Activated T-helper 1 cell treated with anti-CD3 and anti-CD28 coated beads, Interleukin-12 subunit alpha, Interleukin-12 subunit beta, Interleukin-2, Interleukin-4 antibody, amounts not matched to agents 30 ng/mL and 10 ng/mL and 1 ng/mL, durations not matched to agents 14 hours and 24 hours and 36 hours (primary cell): ENCODE measurements at regions not wholly inside any gene's neighbourhood (a gene's known extent, or its start where the extent isn't known, plus 50 kb on each side); places are given as distances from the start of the nearest gene placed in this dataset.
"Not testable (repeated sequence)": the region's sequence is repeated elsewhere in the genome, so short reads cannot be mapped to it uniquely, and the experiment has no call there.

Source experiments
- DNase-seq: peaks from one replicate; pipeline ENCODE4 v3.0.0; 2021; ENCODE audit warnings: low spot score
- H3K27ac Mint-ChIP-seq: one replicate; pipeline ENCODE4 v1.8.0; 2021; ENCODE audit warnings: mild to moderate bottlenecking, mixed read lengths
- H3K27me3 Mint-ChIP-seq: one replicate; pipeline ENCODE4 v1.8.0; 2022; ENCODE audit warnings: mild to moderate bottlenecking, moderate library complexity, mixed read lengths; ENCODE audit not compliant: insufficient read depth
- H3K36me3 Mint-ChIP-seq: one replicate; pipeline ENCODE4 v1.8.0; 2021; ENCODE audit warnings: low read depth, mixed read lengths
- H3K4me1 Mint-ChIP-seq: one replicate; pipeline ENCODE4 v1.8.0; 2021; ENCODE audit warnings: low read depth, mixed read lengths
- H3K4me3 Mint-ChIP-seq: one replicate; pipeline ENCODE4 v1.8.0; 2021; ENCODE audit warnings: mild to moderate bottlenecking, moderate library complexity, mixed read lengths
- H3K9me3 Mint-ChIP-seq: one replicate; pipeline ENCODE4 v1.8.0; 2021; ENCODE audit warnings: mixed read lengths
- intact Hi-C: fragments of 100-400 bp; cut with micrococcal nuclease; formaldehyde crosslinking; loops from one replicate; pipeline ENCODE4 v1.15.1; 2024

DNA sequence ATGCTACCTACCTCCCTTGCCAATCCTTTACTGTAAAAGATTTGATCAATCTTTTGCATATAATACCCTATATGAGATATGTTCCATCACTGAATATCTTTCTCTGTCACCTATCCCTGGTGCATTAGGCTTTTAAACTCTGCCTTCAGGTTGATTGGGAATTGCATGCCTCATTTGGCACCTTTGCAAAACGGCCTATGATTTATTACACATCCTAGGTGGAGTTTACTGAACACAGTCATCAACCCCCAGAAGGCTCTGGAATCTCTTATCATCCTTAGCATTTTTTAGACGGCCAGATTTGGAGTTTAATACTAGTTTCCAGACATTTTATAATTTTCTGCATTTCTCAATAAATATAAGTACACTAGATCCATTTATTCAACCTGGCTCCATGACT, 448.4 kb upstream of the SLC10A2 start:
- Mint-ChIP-seq H3K9me3 (peaks cover 1% of the 10 kb centered on the region), H3K4me3 (no peak overlapping the region), H3K27ac (no peak overlapping the region), H3K27me3 (no peaks in the 10 kb centered on the region), H3K4me1 (no peaks in the 10 kb centered on the region), H3K36me3 (no peaks in the 10 kb centered on the region)
- DNase-seq: no peak
- intact Hi-C loops: no loop called here

DNA sequence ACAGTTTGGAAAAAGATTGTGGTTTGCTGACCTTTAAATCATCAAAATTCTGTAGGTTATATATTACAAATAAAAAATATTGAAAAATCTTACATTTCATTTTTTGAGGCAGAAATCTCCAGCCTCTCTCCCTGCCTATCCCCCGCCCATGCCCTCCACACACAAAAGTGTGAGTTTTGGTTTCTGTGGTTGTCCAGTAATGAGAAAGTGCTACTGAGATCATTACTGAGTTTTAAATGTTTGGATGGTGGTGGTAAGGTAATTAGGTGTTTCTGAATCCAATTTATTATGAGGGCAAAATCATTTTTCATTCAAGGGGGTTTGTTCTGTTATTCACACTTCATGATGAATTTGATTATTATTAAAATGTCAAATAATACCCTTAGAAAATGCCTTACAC, 448.0 kb upstream of the SLC10A2 start:
- Mint-ChIP-seq H3K4me1 (no peaks in the 10 kb centered on the region), H3K27me3 (no peaks in the 10 kb centered on the region), H3K4me3 (no peak overlapping the region), H3K9me3 (peaks cover 5% of the 10 kb centered on the region), H3K36me3 (no peaks in the 10 kb centered on the region), H3K27ac (no peak overlapping the region)
- DNase-seq: no peak
- intact Hi-C loops: no loop called here

DNA sequence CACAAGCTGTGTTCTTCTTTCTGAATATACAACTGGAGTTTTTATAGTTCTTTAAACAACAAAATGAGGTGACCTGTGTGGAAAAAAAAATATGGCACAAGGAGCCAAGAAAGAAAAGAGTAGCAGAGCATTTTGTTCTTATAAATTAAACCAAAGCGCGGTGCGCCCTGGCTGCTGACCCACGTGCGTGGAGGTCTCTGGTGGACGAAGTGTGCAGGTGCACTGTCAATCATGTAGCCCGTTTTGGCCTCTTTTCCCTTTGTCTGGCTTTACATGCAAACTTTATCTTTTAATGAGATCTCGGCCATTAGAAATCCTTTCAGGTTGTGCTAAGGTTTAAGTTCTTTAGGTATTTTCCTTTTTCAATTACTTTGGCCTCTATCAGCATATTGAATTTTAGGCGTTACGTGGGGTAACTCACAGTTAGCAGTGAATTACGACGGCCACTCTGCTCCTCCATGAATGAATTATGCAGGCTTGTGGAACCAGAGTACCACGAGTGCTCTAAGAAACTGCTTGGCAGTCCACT, 443.9 kb upstream of the SLC10A2 start:
- Mint-ChIP-seq H3K4me1 (no peaks in the 10 kb centered on the region), H3K9me3 (peaks cover 9% of the 10 kb centered on the region), H3K27me3 (no peaks in the 10 kb centered on the region), H3K27ac (no peak overlapping the region), H3K36me3 (no peaks in the 10 kb centered on the region), H3K4me3 (no peak overlapping the region)
- intact Hi-C loops: no loop called here
- no peak for DNase-seq

DNA sequence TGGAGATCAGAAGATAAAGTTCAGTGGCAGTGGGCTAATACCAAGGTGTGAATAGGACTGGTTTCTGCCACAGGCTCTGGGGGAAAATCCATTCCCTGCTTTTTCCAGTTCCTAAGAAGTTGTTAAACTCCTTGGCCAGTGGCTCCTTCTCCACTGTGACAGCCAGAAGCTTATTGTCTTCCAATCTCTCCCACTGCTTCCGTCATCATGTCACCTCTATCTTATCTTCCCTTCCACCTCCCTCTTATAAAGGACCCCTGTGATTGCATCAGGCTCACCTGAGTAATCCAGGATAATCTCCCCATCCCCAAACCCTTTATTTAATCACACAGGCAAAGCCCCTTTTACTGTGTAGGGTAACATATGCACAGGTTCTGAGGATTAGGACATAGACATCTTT, 431.2 kb upstream of the SLC10A2 start:
- Mint-ChIP-seq H3K27ac (no peak overlapping the region), H3K36me3 (no peaks in the 10 kb centered on the region), H3K27me3 (no peaks in the 10 kb centered on the region), H3K9me3 (peaks cover 4% of the 10 kb centered on the region), H3K4me1 (no peaks in the 10 kb centered on the region), H3K4me3 (no peak overlapping the region)
- intact Hi-C loops: no loop called here
- no peak for DNase-seq

DNA sequence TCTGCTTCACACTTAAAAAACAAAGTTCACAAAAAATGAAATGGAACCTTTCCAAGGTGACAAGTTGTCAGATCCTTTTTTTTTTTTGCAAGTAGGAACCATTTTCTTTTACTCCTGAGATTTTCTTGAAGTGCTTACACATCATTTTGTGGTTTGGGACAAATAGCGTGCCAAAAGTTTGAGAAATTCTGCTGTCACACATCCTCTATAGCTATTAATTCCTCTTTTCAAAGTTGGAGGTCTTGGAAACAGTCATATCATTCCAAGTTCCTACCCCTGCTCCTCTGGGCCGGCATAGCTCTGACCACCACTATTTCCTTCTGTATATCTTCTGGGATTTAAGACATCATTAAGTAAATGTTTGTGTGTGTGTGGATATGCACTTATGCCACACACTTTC, 421.6 kb upstream of the SLC10A2 start:
- Mint-ChIP-seq H3K4me3 (no peak overlapping the region), H3K36me3 (no peaks in the 10 kb centered on the region), H3K27me3 (no peaks in the 10 kb centered on the region), H3K9me3 (no peaks in the 10 kb centered on the region), H3K4me1 (no peaks in the 10 kb centered on the region), H3K27ac (no peak overlapping the region)
- no peak for DNase-seq
- intact Hi-C loops: no loop called here

DNA sequence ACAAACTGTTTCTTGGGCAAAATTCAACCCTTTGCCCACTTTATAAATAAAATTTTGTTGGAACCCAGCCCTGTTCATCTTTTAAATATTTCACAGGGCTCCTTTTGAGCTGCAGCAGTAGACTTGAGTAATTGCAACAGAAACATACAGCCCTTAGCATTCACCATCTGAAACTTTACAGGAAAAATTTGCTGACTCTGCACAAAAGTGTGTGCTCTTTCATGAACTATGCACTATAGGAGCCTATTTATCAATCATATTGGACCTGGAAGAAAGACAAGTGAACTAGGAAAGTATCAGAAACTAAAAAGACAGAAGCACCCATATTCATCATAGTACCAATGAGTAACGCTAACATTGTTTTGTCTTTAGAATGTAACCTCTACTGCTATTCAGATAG, 406.9 kb upstream of the SLC10A2 start:
- Mint-ChIP-seq H3K27me3 (no peaks in the 10 kb centered on the region), H3K4me1 (no peaks in the 10 kb centered on the region), H3K36me3 (no peaks in the 10 kb centered on the region), H3K27ac (no peak overlapping the region), H3K9me3 (peaks cover 4% of the 10 kb centered on the region), H3K4me3 (no peak overlapping the region)
- intact Hi-C loops: no loop called here
- no peak for DNase-seq

DNA sequence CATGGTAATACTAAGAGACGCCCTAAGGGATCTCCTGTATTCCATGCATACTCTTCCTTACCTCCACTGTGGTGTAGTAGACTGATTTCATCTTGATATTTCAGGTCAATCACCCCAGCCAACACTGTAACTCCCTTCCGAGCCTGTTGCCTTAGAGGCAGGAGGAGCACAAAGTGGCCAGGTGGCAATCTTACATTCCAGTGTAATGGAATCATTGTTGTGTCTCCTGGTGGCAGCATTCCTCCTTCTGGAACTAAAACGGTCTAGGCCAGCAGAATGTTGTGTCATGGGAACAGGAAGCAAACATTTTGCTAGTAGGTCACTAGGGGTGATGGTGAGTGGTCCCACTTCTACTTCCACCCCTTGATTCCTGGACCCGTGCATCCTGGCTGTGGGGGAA, 405.7 kb upstream of the SLC10A2 start:
- Mint-ChIP-seq H3K4me3 (no peak overlapping the region), H3K27me3 (no peaks in the 10 kb centered on the region), H3K9me3 (peaks cover 4% of the 10 kb centered on the region), H3K27ac (no peak overlapping the region), H3K36me3 (no peaks in the 10 kb centered on the region), H3K4me1 (no peaks in the 10 kb centered on the region)
- no peak for DNase-seq
- intact Hi-C loops: no loop called here

DNA sequence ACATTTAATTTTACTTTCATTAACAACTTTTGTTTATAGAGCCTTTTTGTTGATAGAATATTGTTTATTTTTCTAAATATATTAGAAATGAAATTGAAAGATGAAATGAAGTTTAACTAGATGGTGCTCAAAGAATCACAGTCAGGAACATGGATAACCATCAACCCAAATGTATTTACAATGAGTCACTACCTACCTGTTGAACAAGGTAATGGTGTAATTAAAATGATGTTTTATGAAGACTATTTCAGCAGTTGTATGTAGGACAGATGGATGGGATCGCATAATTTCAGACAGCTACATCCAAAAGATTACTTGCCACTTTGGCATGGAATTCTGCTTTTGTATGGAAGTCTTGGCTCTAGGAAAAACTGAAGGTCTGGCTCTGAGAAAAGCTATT, 403.6 kb upstream of the SLC10A2 start:
- Mint-ChIP-seq H3K27ac (no peak overlapping the region), H3K9me3 (peaks cover 4% of the 10 kb centered on the region), H3K27me3 (no peaks in the 10 kb centered on the region), H3K36me3 (no peaks in the 10 kb centered on the region), H3K4me1 (no peaks in the 10 kb centered on the region), H3K4me3 (no peak overlapping the region)
- intact Hi-C loops: no loop called here
- no peak for DNase-seq

DNA sequence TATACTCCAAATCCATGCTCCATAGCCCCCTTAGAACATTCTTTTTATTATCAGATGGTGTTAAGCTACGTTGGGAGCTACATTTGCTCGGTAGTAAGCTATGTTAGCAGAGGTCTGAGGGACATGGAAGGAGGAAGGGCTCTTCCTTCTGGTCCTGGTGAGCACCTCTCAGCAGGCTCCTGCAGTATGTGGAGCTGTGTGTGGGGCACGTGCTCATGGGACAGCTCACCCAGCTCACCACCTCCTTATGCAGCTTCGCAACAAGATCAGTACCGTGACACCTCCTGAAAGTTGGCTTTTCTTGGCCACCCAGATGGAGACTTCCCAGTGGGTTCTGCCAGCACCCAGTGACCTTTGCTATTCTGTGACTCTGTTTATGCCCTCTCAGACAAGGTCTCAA, 400.5 kb upstream of the SLC10A2 start:
- H3K9me3 Mint-ChIP-seq: peaks cover under 1% of the 10 kb centered on the region
- intact Hi-C loops: no loop called here
- H3K27ac Mint-ChIP-seq: no peak overlapping the region

DNA sequence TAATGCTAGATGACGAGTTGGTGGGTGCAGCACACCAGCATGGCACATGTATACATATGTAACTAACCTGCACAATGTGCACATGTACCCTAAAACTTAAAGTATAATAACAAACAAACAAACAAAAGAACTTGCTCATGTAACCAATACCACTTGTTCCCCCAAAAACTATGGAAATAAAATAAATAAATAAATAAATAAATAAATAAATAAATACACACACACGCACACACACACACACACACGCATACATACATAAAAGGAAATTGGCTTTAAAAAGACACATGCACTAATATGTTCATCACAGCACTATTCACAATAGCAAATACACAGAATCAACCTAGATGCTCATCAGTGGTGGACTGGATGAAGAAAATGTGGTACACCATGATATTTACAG, 394.0 kb upstream of the SLC10A2 start:
- H3K4me1 Mint-ChIP-seq, DNase-seq, H3K4me3 Mint-ChIP-seq, H3K27me3 Mint-ChIP-seq, H3K9me3 Mint-ChIP-seq, intact Hi-C loops, H3K36me3 Mint-ChIP-seq, H3K27ac Mint-ChIP-seq: not testable (repeated sequence)

More for the DNA sequence above, 400.5 kb upstream of the SLC10A2 start:
- Mint-ChIP-seq H3K36me3 (no peaks in the 10 kb centered on the region), H3K27me3 (no peaks in the 10 kb centered on the region), H3K4me1 (no peaks in the 10 kb centered on the region), H3K4me3 (no peak overlapping the region)
- no peak for DNase-seq

DNA sequence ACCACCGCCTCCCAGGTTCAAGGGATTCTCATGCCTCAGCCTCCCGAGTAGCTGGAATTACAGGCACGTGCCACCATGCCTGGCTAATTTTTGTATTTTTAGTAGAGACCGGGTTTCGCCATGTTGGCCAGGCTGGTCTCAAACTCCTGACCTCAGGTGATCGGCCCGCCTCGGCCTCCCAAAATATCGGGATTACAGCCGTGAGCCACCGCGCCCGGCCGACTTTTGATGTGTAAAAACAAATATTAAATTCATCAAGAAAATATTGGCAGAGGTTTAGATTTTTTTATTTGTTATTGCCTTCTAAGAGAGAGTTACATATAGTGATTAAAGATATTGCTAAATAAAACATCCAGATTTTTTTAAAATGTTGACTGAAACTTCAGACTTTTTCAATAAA, 390.8 kb upstream of the SLC10A2 start:
- intact Hi-C loops, DNase-seq, H3K4me3 Mint-ChIP-seq, H3K4me1 Mint-ChIP-seq, H3K27ac Mint-ChIP-seq, H3K9me3 Mint-ChIP-seq, H3K27me3 Mint-ChIP-seq, H3K36me3 Mint-ChIP-seq: not testable (repeated sequence)

DNA sequence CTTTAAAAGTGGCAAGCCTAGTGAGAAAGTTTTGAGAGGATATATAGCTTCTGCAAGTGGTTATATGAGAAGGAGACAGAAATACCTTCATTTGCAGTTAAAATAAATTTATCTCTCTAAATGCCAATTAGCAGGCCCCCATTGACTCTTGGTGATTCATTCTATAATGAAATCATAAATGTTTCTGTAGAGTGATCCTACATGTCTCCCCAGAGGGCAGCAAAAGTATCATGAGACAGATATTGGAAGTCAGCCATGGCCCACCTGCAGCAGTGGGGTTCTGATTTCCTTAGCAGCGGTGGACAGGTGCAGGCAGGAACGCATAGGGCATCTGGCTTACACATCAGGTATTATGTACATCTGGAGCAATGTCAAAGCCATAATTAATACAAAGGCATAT, 385.4 kb upstream of the SLC10A2 start:
- Mint-ChIP-seq H3K27ac (no peak overlapping the region), H3K4me1 (no peaks in the 10 kb centered on the region), H3K4me3 (no peak overlapping the region), H3K9me3 (no peaks in the 10 kb centered on the region), H3K36me3 (no peaks in the 10 kb centered on the region), H3K27me3 (no peaks in the 10 kb centered on the region)
- intact Hi-C loops: no loop called here
- no peak for DNase-seq

DNA sequence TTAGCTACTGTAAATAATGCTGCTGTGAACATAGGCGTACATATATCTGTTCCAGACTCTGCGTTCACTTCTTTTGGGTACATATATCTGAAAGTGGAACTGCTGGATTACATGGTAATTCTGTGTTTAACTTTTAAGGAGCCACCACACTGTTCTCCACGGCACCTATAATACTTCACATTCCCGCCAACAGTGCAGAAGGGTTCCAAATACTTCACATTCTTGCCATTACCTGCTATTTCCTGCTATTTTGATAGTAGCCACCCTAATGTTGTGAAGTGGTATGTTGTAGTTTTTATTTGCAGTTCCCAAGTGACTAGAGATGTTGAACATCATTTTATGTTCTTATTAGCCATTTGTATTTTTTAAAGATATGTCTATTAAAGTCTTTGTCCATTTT, 377.4 kb upstream of the SLC10A2 start:
- intact Hi-C loops: no loop called here
- no peak overlapping the region for H3K27ac Mint-ChIP-seq
- H3K4me1 Mint-ChIP-seq: no peaks in the 10 kb centered on the region
- H3K27me3 Mint-ChIP-seq: no peaks in the 10 kb centered on the region
- H3K36me3 Mint-ChIP-seq: no peaks in the 10 kb centered on the region
- no peak for DNase-seq
- H3K9me3 Mint-ChIP-seq: no peaks in the 10 kb centered on the region
- H3K4me3 Mint-ChIP-seq: no peak overlapping the region

DNA sequence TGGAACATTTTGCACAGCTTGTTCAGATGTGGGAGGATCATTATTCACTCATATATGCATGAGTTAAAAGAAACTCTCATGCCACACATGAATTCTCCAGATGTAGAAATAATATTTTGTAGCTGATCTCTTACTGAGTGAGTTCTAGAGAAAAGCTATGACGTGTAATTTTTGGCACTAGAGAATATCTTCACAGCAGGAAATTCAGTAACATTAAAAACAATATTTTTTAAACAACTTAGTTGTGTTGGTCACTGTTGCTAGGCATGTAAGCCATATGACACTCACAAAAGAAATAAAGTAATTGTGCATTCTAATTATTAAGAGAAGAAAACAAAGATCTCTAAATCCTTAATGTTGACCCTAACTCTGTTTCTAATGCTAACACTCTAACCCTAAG, 371.4 kb upstream of the SLC10A2 start:
- Mint-ChIP-seq H3K4me1 (no peaks in the 10 kb centered on the region), H3K27me3 (no peaks in the 10 kb centered on the region), H3K27ac (no peak overlapping the region), H3K4me3 (no peak overlapping the region), H3K9me3 (no peaks in the 10 kb centered on the region), H3K36me3 (no peaks in the 10 kb centered on the region)
- intact Hi-C loops: no loop called here
- DNase-seq: no peak
